Keratinocyte (primary cell): ENCODE measurements at regions not wholly inside any gene's neighbourhood (a gene's known extent, or its start where the extent isn't known, plus 50 kb on each side); places are given as distances from the start of the nearest gene placed in this dataset.

Source experiments
- CTCF ChIP-seq, 3 experiments: IDR thresholded peaks in 1 of 3; conservative IDR thresholded peaks in 1 of 3; optimal IDR thresholded peaks in 1 of 3; 2 replicates in 2 of 3; 3 replicates in 1 of 3; pipeline versions ENCODE3 to v1.5.1; 2011; ENCODE audit warnings: low read length in 3 of 3, mild to moderate bottlenecking in 3 of 3, moderate library complexity in 2 of 3, control low read depth in 1 of 3, inconsistent platforms in 1 of 3; ENCODE audit not compliant: insufficient read depth in 2 of 3; ENCODE audit errors: extremely low read depth in 1 of 3
- EZH2 ChIP-seq: IDR thresholded peaks from one replicate; pipeline ENCODE4 v1.6.1; 2012; ENCODE audit warnings: inconsistent platforms, mild to moderate bottlenecking, low read length, moderate library complexity

GRCh38 chr7:52726493-52726892, 308.9 kb upstream of the POM121L12 start:
- TF ChIP-seq CTCF (optimal IDR thresholded peaks at IDR 0.05 in 1 of 3, IDR thresholded peaks at IDR 0.05 in 1 of 3, conservative IDR thresholded peaks at IDR 0.05 in 1 of 3; ENCODE audit: extremely low read depth in 1 of 3, insufficient read depth in 2 of 3, low read length in 3 of 3) (no peak), EZH2 (no peak)
